ENCODE measurements at regions not wholly inside any gene's neighbourhood (a gene's known extent, or its start where the extent isn't known, plus 50 kb on each side); places are given as distances from the start of the nearest gene placed in this dataset.

GRCh38 chr11:43573873-43574272 is 106.7 kb upstream of the HSD17B12 start:
- no peak for TF ChIP-seq CTCF (IDR thresholded peaks at IDR 0.05; ENCODE audit: low read depth, low read length, poor library complexity, severe bottlenecking)
- no peak for TF ChIP-seq EZH2phosphoT487 (IDR thresholded peaks at IDR 0.05; ENCODE audit: borderline replicate concordance, low read length)

All from DOHH2 (cell line).